ENCODE measurements at regions not wholly inside any gene's neighbourhood (a gene's known extent, or its start where the extent isn't known, plus 50 kb on each side); places are given as distances from the start of the nearest gene placed in this dataset.

DNA sequence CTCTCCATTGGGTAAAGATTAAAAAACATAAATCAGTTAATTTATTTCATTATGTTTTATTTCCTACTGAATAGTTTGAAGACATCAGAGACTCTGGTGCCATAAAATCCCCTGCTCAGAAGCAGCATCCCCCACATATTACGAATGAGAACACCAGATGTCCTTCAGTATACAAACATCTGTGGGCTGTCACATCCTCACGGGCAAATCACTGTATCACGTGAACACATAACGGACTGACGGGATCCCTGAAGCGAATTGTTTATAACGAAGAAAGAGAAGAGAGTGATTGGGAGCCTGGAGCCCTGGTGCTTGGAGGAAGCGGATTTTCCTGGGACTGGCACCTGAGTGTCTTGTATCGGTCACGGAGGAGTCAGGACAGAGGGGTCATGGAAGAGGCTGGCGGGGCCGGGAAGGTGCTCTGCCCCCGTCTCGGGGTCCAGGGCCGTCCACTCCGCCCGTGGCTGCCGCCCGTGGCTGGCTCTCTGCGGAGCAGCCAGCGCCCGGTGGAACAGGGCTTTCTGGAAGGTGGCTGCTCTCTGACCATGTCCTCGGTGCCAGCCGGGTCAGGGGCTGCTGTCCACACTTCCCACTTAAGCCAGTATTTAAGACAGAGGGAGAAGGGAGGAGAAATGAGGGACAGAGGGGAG lies 452.7 kb upstream of the FAT1 start:
- TF ChIP-seq, protein P1, sequence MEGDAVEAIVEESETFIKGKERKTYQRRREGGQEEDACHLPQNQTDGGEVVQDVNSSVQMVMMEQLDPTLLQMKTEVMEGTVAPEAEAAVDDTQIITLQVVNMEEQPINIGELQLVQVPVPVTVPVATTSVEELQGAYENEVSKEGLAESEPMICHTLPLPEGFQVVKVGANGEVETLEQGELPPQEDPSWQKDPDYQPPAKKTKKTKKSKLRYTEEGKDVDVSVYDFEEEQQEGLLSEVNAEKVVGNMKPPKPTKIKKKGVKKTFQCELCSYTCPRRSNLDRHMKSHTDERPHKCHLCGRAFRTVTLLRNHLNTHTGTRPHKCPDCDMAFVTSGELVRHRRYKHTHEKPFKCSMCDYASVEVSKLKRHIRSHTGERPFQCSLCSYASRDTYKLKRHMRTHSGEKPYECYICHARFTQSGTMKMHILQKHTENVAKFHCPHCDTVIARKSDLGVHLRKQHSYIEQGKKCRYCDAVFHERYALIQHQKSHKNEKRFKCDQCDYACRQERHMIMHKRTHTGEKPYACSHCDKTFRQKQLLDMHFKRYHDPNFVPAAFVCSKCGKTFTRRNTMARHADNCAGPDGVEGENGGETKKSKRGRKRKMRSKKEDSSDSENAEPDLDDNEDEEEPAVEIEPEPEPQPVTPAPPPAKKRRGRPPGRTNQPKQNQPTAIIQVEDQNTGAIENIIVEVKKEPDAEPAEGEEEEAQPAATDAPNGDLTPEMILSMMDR (IDR thresholded peaks at IDR 0.05; ENCODE audit: control insufficient read depth, extremely low read depth, insufficient read depth): no peak
- no peak for DNase-seq (ENCODE audit: low read depth)
- no peak overlapping the region for H3K4me3 ChIP-seq (ENCODE audit: low read depth, low read length)

DNA sequence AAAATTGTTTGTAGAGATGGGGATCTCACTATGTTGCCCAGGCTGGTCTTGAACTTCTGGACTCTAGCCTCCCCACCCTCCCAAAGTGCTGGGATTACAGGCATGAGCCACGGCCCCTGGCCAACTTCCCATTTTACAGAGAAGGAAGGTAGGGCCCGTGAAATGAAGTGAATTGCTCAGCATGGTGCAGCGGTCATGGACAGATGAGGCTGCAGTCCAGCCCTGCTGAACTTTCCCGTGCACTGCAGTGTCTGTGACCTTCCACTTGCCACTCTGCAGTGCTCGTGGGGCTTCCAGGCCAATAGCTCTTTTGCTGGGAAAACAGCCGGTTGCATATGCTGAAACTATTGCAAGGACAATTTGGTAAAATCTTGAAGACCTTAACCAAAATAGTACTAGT lies 454.4 kb upstream of the FAT1 start:
- TF ChIP-seq, protein P1 (IDR thresholded peaks at IDR 0.05; ENCODE audit: control insufficient read depth, extremely low read depth, insufficient read depth): no peak
- no peak overlapping the region for H3K4me3 ChIP-seq (ENCODE audit: low read depth, low read length)
- no peak for DNase-seq (ENCODE audit: low read depth)

DNA sequence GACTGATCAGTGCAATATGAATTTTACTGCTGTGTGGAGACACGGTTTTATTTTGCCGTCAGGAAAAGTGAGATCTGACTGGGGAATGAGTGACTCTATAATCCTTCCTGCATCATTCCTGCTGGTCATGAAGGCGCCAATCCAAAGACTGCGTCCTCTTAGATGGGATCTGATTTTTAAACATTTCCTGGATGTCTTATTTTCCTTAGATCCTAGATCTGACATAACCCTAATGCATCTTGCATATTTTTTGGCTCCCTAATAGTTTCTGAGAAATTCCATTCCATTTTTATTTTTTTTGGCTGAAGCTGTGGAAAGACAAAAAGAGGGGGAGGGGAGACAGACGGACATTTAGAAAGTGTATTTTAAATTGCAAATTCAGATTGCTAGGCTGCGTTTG lies 454.9 kb upstream of the FAT1 start:
- H3K4me3 ChIP-seq (ENCODE audit: low read depth, low read length): no peak overlapping the region
- DNase-seq (ENCODE audit: low read depth): no peak
- TF ChIP-seq, protein P1 (IDR thresholded peaks at IDR 0.05; ENCODE audit: control insufficient read depth, extremely low read depth, insufficient read depth): no peak

DNA sequence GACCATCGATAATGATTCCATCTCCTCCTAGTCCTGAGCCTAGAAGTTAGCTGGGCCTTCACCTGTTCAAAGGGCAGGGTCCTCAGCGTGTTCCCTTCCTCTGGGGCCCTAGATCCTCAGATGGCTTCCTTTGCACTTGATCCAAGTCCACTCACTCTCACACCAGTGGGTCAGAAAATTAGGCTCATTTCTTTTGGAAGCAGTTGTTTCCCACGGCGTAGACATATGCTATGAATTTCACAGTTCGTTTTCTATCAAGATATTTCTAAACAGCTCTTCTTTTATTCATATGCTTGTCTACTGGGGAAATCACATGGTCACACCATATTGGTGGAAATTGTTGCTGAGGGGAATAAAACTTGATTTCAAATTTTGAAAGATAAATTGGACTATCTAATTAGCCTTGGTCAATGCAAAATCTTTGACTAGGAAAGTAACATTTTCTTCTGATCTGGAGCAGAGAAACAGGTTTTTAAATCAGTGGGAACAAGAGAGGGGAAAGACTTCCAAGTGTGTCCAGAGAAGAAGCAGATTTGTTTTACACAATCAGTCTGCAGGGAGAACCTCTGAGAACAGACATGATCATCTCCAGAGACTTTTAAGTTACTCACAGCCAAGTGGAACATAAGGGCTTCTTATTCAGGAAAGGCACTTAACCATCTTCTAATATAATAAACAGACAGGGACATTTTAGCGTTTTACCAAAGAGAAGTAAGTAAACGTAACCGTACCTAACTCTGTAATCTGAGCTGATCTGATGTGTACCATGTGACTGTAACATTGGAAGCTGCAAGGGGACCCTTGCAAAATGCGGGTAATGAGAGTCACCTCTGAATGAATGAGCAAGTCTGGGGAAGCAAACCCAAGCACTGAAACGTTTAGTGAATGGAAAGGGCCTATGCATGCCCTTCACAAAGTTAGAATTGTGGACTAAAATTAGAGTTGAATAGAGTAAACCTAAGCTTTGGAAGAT lies 455.7 kb upstream of the FAT1 start:
- no peak overlapping the region for H3K4me3 ChIP-seq (ENCODE audit: low read depth, low read length)
- TF ChIP-seq, protein P1 (IDR thresholded peaks at IDR 0.05; ENCODE audit: control insufficient read depth, extremely low read depth, insufficient read depth): no peak
- no peak for DNase-seq (ENCODE audit: low read depth)

DNA sequence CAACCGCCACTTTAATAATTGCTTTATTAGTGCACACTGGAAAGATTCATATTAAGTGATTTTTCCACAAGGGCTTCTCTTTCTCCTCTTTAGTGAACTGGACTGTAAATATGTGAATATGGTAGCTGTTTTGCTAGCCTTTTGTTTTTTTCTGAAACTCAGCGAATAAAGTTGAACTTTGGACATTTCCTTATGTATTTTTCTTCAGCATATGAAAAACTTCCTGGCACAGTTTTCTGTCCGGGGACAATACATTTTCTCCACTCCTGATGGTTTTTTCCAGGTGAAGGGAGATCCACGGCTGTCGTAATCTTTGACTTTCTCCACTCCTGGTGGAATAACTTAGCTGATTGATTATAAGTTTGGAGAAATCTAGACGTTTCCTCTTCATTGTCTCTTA lies 457.4 kb upstream of the FAT1 start:
- TF ChIP-seq, protein P1 (IDR thresholded peaks at IDR 0.05; ENCODE audit: control insufficient read depth, extremely low read depth, insufficient read depth): no peak
- H3K4me3 ChIP-seq (ENCODE audit: low read depth, low read length): no peak overlapping the region
- no peak for DNase-seq (ENCODE audit: low read depth)

DNA sequence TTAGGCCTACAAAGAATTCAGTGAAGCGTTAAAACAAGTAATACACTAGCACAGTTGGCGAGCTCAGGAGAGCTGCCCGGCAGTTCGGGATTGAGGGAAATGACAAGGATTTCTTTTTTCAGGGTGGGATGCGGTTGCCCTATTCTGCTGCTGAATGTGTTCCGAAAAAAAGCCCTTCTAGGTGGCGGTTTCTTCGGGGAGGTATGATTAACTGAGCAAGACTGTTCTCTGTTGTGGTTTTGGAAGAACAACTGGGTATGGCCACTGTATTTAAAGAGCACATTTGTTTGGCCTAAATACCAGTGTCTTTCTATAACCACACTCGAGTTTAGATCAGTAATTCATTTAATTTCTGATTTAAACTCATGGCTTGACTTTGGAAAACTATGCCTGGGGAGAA lies 459.7 kb upstream of the FAT1 start:
- H3K4me3 ChIP-seq (ENCODE audit: low read depth, low read length): no peak overlapping the region
- TF ChIP-seq, protein P1 (IDR thresholded peaks at IDR 0.05; ENCODE audit: control insufficient read depth, extremely low read depth, insufficient read depth): no peak
- DNase-seq (ENCODE audit: low read depth): no peak
